A673 (cell line): ENCODE measurements at regions not wholly inside any gene's neighbourhood (a gene's known extent, or its start where the extent isn't known, plus 50 kb on each side); places are given as distances from the start of the nearest gene placed in this dataset.
"Not testable (repeated sequence)": the region's sequence is repeated elsewhere in the genome, so short reads cannot be mapped to it uniquely, and the experiment has no call there.

Experiments used
- BruUV-seq: library from RNA; stranded (reverse); fragments of 400-500 nt; replicated peaks from 2 replicates; lab custom pipeline; 2021; lab: Mats Ljungman, UMichigan
- CTCF ChIA-PET: fragments of 300-600 bp; sonication (Branson Sonifier 250); formaldehyde crosslinking; loops from one replicate; lab custom pipeline; 2022; ENCODE audit warnings: antibody characterized with exemption; lab: Charles Lee
- POLR2A ChIA-PET: fragments of 300-600 bp; sonication (Branson Sonifier 250); formaldehyde crosslinking; loops from one replicate; lab custom pipeline; 2022; ENCODE audit warnings: antibody characterized with exemption; ENCODE audit not compliant: low non-redundant PET; lab: Charles Lee
- DNase-seq: peaks from one replicate; pipeline ENCODE4 v3.0.0-alpha.2; 2015; ENCODE audit warnings: low spot score
- H3K27ac ChIP-seq: fragments of 200-600 bp; sonication (generic); 2 replicates; pipeline ENCODE4 v1.5.1; 2016; ENCODE audit warnings: mixed run types, low read depth, mild to moderate bottlenecking, mixed read lengths, antibody characterized with exemption, low read length; ENCODE audit not compliant: poor library complexity, severe bottlenecking
- H3K27me3 ChIP-seq: fragments of 200-600 bp; sonication (generic); replicated peaks from 2 replicates; pipeline ENCODE4 v1.6.1; 2017; ENCODE audit warnings: mixed run types, low read depth, mild to moderate bottlenecking, mixed read lengths, antibody characterized with exemption, low read length; ENCODE audit not compliant: insufficient read depth, poor library complexity
- H3K36me3 ChIP-seq: fragments of 200-600 bp; sonication (generic); 2 replicates; pipeline ENCODE4 v1.6.1; 2016; ENCODE audit warnings: mixed run types, mild to moderate bottlenecking, mixed read lengths, antibody characterized with exemption, low read length; ENCODE audit not compliant: insufficient read depth, poor library complexity, severe bottlenecking
- H3K4me1 ChIP-seq: fragments of 200-600 bp; sonication (generic); 2 replicates; pipeline ENCODE4 v1.6.1; 2017; ENCODE audit warnings: mixed run types, mild to moderate bottlenecking, mixed read lengths, antibody characterized with exemption, low read length; ENCODE audit not compliant: insufficient read depth, poor library complexity, severe bottlenecking
- H3K4me3 ChIP-seq: fragments of 200-600 bp; sonication (generic); 2 replicates; pipeline ENCODE4 v1.5.1; 2016; ENCODE audit warnings: low read depth, mixed run types, mild to moderate bottlenecking, mixed read lengths, low read length; ENCODE audit not compliant: poor library complexity, severe bottlenecking
- H3K9me3 ChIP-seq: fragments of 200-600 bp; sonication (generic); 2 replicates; pipeline ENCODE4 v1.6.1; 2016; ENCODE audit warnings: mixed run types, low read depth, mild to moderate bottlenecking, mixed read lengths, antibody characterized with exemption, low read length; ENCODE audit not compliant: poor library complexity, severe bottlenecking
- EZH2 ChIP-seq: fragments of 200-600 bp; sonication (generic); IDR thresholded peaks from 2 replicates; pipeline ENCODE4 v1.6.1; 2017; ENCODE audit warnings: borderline replicate concordance, low read depth, mild to moderate bottlenecking, mixed read lengths, antibody characterized with exemption, low read length; ENCODE audit not compliant: poor library complexity, severe bottlenecking
- intact Hi-C: fragments of 100-400 bp; cut with micrococcal nuclease; formaldehyde crosslinking; loops from one replicate; pipeline ENCODE4 v1.10.0; 2022; ENCODE audit not compliant: unreplicated experiment
- TF ChIP-seq, protein P1 (sequence below): fragments of 300-800, 200-600 bp; sonication (generic); conservative IDR thresholded peaks from 2 replicates; pipeline ENCODE4 v1.5.1; 2017; ENCODE audit warnings: low read depth, mild to moderate bottlenecking, antibody characterized with exemption, low read length, moderate library complexity, mixed read lengths

DNA sequence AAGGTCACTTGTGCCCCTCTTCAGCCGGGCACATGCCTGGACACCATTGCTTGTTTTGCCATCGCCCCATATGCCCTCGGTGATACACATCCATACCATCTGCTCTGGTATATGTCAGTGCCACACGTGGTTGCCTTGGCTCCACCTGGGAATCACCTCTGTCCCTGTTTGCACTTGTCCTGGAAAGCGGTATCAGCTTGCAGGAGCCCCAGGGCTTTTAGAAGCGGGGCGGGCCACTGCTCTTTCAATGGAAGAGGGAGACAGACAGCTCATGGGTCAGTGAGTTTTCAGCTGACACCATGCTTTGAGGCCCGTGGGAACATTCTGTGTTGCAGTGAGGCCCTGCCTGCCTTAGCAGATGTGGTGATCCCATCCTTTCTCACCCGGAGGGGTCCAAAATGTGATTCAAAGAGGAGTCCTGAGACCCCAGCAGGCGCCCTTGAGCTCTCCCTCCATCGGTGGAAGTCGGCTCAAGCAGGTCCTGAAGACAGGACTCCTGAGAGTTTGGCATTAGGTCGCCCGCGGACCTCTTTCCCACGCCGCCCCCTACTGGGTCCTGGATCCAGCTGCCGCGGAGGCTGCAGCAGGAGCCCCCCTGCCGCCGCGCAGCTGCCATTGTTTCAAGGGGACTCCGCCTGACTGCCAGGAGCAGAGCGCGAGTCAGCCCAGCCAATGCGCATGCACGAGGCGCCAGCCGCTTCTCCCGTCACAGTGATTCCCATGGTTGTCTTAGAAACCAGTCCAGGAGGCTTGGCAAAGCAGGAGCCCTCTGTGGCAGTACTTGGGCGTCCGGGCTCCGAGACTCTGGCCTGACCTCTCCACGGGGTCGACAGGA lies 773.2 kb upstream of the ALG10B start:
- intact Hi-C loops, result no loop called here
- no peak overlapping the region for H3K27ac ChIP-seq
- no TSS peak for BruUV-seq

DNA sequence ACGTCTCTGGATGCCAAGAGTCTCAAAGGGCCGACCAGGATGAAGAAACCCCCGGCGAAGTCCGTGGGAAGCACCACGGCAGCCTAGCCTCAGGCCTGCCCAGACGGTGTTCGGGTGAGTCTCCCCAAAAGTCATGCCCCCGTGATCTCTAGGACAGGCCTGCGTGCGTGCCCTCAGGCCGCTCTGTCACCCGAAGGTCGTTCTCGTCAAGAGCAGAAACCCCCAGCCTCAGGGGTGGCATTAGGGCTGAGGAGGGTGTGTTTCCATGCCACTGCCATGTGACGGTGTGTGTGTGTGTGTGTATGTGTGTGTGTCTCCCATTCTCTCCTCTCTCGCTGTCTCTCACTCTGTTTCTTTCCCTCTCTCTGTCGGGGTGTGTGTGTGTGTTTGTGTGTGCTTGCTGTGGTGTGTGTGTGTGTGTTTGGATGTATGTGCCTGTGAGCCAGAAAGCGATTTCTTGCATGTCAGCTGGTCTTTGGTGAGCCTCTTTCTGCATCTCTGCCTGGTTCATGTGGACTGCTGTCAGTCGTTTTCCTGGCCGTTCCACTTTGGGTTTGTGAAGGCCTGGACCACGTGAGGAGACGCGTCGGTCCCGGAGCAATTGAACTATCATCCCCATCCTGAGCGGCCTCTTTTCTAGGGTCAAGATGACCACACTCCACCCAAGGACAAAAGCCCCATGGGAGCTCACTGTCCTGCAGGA lies 772.5 kb upstream of the ALG10B start:
- DNase-seq, result no peak
- Histone ChIP-seq H3K4me3 (no peak overlapping the region), H3K27ac (no peak overlapping the region), H3K4me1 (no peaks in the 10 kb centered on the region), H3K9me3 (no peaks in the 10 kb centered on the region), H3K36me3 (no peaks in the 10 kb centered on the region), H3K27me3 (no peaks in the 10 kb centered on the region)
- BruUV-seq, result no TSS peak
- ChIA-PET POLR2A (no interaction called here), CTCF (no interaction called here)
- intact Hi-C loops, result no loop called here
- TF ChIP-seq, protein P1, sequence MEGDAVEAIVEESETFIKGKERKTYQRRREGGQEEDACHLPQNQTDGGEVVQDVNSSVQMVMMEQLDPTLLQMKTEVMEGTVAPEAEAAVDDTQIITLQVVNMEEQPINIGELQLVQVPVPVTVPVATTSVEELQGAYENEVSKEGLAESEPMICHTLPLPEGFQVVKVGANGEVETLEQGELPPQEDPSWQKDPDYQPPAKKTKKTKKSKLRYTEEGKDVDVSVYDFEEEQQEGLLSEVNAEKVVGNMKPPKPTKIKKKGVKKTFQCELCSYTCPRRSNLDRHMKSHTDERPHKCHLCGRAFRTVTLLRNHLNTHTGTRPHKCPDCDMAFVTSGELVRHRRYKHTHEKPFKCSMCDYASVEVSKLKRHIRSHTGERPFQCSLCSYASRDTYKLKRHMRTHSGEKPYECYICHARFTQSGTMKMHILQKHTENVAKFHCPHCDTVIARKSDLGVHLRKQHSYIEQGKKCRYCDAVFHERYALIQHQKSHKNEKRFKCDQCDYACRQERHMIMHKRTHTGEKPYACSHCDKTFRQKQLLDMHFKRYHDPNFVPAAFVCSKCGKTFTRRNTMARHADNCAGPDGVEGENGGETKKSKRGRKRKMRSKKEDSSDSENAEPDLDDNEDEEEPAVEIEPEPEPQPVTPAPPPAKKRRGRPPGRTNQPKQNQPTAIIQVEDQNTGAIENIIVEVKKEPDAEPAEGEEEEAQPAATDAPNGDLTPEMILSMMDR, result no peak
- no peak for TF ChIP-seq EZH2

More for the DNA sequence above, 773.2 kb upstream of the ALG10B start:
- Histone ChIP-seq H3K27me3 (no peaks in the 10 kb centered on the region), H3K4me1 (no peaks in the 10 kb centered on the region), H3K9me3 (no peaks in the 10 kb centered on the region), H3K4me3 (no peak overlapping the region), H3K36me3 (no peaks in the 10 kb centered on the region)
- no peak for DNase-seq
- ChIA-PET POLR2A (no interaction called here), CTCF (no interaction called here)
- TF ChIP-seq, protein P1, result no peak
- TF ChIP-seq EZH2, result no peak

DNA sequence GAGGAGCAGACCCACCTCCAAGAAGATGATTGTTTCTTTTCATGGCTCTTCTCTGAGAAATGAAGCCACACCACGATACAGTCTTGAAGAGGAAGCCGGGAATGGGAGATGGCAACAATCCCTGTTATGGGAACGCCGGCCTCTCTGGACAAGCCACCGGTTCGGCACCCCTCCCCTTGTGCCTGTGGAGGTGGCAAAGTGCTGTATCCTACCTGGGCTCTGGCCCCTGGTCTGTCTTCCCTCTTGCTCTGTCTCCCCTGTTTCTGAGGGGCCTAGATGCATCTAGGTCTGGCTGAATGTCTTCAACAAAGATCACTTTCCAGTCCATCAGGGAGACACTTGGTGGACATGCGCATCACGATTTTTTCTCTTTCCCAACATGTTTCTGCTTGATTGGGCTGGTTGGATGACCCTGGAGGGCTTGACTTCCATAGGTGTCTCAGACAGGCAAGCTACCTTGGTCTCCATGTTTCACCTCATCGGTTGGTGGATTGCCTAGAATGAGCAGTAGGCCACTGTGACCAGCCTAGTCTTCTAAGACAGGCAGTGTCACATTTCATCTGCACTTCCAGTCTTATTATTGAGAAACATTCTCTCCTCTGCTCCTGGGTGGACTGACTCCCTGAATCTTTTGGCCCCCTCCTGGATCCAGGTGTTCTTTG lies 771.8 kb upstream of the ALG10B start:
- DNase-seq, H3K4me1 ChIP-seq, H3K27ac ChIP-seq, H3K4me3 ChIP-seq, H3K36me3 ChIP-seq, POLR2A ChIA-PET, CTCF ChIA-PET, BruUV-seq, intact Hi-C loops, H3K27me3 ChIP-seq, H3K9me3 ChIP-seq: not testable (repeated sequence)
